SKM-1 (cell line): ENCODE measurements at regions not wholly inside any gene's neighbourhood (a gene's known extent, or its start where the extent isn't known, plus 50 kb on each side); places are given as distances from the start of the nearest gene placed in this dataset.

Experiments used
- DNase-seq: peaks from one replicate; lab custom pipeline; 2025; ENCODE audit not compliant: unreplicated experiment; lab: John Stamatoyannopoulos, UW

DNA sequence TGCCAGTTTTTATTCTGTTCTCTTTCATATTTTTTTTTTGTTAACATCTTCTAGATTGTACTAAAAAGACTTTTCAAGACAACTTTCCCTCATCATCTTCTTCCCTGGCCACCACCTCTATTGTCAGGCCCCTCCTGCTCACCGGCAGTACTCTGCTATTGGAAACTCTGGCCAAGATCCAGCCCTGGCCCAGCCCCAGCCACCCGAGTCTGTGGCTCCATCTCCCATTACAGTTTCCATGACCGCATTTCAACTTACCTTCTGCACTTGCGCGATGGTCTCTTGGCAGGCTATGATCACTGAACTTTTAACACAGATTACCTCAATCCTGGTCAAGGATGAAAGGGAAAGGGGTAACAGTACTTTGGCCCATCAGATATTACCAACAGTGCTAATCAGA is 137.7 kb upstream of the POM121L12 start:
- DNase-seq = no peak

DNA sequence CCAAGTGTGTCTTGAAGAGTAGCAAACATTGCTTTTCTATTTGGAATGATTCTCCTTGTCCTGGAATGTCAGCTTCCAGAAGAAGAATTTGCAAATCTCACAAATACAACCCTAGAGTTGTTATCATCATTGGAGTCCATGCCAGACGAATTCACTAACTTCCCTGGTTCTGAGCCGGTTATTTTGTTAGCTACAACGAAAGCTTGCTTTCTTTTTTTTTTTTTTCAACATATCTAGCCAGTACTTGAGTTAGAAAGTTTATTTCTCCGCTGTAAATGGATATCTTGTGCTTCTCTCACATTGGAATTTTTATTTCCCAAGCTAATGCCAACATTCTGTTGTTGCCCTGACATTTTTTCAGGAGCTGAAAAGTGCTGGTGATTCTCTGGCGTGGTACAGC is 138.1 kb upstream of the POM121L12 start:
- no peak for DNase-seq

DNA sequence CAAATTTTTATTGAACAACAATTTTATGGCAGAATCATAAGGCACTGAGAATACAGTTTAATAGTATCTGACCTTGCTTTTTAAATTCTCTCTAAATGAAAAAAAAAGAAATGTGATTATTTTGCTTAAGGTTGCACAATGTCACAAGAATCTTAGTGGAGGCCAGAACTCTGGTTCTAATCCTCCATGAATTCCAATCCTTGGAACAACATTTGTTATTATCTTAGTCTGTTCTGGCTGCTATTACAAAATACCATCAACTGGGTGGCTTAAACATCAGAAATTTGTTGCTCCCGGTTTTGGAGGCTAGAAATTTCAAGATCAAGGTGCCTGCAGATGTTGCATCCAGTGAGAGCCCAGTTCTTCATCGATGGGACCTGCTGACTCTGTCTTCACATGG is 158.2 kb upstream of the POM121L12 start:
- DNase-seq = no peak

DNA sequence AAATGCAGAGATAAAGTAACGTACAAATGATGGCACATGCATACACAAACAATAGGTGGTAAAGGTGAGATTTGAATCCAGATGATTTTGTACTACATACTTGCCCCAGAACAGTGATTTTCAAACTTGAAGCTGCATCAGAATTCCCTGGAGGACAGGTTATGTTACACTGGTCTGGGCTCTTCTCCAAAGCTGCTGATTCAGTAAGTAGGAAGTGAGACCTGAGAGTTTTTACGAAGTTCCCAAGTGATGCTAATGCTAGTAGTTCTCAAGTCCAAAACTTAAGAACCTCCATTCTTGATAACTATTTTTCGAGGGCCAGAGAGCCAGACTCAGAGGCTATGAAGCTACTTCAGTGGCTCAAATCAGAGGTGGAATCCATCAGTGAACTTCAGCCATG is 159.0 kb upstream of the POM121L12 start:
- DNase-seq = no peak

DNA sequence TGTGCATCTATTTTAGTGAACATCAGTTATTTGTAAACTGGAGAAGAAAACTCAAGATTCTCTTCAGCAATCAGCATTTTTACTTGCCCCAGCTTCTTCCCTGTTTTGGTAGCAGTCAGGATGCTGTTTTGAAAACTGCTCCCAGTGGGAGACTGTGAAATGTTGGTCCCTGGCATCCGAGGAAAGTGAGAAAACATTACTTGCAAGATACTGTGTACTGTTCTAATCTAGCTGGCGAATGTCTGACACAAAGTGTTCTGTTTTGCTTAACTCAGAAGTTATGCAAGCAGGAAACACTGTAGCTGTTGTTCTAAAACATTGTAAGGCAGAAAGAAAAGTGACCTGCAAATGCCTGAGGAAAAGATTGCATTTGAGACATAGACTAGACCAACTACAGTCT is 171.8 kb upstream of the POM121L12 start:
- DNase-seq = no peak

DNA sequence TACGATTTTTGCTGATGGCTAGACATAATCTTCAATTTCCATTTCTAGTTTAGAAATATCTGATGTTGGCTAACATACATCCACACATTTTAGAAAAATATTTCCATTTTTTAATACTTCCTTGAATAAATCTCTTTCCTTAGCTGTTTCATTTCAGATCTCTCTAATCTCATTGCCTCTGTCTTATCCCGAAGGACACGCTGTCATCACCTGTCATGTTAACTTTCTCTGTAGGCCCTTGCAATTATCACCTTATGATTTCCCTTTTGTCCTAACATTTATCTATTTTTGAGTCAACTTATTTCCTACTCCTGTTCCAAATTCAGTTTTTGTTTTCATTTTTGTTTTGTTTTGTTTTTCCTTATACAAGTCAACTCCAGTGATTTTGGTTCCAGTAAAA is 173.1 kb upstream of the POM121L12 start:
- no peak for DNase-seq

DNA sequence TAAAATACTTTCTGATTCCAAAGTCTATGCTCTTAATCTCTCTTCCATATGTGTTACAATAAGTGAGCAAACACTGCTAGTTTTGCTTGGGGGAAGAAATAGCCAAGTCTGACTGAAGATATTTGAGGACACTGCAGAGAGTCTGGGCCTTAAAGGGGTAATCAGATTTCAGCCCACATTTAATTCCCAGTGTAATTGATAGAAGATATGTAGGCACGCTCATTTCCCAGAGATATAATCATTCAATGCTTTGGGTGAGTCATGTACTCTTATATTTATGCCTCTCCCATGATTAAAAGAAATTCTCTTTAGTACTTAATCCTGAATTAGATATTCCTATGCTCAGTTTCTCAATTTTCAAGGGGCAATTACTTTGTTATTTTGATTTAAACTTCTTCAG is 178.1 kb upstream of the POM121L12 start:
- DNase-seq = no peak

DNA sequence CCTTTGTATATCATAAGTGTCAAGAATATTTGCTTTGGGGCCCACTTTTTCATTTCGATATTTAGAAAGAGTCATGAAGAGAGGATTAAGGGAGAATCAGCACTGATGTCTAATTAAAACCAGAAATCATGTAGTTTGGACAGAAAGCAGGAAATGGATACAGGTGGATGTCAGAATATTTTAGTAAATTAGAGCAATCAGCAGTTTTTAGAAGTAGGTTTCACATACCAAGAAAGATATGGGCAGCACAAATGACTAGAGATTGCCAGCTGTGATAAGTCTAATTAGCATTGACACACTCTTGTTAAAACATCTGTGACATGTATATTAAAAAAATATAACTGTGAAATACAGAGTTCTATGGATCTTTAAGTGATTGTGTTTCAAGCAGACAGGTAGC is 180.8 kb upstream of the POM121L12 start:
- DNase-seq = no peak

DNA sequence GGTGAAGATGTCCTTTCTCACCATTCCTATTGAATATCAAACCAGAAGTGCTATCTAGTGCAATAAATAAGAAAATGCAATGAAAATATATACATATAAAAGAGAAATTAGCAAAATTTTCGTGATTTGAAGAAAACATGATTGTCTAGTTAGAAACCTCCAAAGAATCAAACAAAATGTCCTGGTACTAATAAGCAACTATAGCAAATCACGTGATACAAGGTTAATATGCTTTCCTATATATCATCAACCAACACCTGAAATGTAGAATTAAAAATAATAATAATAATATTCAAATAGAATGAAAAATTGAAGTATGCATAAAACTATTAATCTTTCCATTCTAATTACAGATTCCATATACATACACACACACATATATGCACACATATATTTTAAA is 183.9 kb upstream of the POM121L12 start:
- DNase-seq = no peak

DNA sequence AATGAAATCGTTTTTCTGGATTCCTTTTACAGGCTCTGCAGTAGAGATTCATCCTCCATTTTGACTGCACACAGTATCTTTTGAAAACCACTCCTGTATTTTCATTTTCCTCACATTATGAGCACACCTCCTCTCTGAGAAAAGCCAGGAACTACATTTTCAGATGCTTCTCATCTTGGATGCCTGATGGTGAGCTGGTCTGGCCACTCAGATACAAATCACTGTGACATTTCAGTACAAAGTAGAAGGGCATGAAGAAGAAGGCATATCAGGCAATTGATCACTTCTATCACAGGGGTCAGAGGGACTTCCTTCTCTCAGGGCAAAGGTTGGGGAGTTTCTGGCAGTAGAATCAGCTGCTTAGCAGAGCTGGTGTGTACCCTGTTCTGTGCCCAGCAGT is 192.0 kb upstream of the POM121L12 start:
- no peak for DNase-seq

DNA sequence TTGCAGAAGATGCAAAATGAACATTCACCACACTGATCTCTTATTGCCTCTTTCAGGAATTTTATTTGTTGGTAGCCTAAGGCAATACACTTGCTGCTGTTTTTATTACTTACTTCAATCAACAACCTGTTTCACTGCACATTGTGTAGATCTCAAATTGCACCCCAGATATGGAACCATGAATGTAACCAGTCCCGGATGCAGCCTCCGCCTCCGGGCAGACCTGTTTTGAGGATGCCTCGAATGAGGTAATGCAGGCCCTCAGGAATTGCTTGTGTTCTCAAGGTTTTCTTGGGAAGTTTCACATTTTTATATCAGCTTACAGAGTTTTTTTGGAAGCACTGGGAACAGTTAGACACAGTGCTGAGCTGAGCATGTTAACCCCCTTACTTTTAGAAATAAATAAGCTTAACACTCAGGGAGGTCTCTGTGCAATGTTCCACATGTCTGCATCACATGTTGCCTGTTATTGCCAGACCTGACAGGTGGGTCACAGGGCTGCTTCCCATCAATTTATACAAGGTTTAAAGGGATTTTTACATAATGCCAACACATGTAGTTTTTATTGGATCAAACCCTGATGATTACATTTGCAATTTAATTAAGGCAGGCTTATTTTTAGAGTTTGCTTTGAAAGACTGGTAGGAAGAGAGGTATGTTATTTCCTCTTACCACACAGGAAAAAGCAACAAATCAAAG is 193.1 kb upstream of the POM121L12 start:
- no peak for DNase-seq

DNA sequence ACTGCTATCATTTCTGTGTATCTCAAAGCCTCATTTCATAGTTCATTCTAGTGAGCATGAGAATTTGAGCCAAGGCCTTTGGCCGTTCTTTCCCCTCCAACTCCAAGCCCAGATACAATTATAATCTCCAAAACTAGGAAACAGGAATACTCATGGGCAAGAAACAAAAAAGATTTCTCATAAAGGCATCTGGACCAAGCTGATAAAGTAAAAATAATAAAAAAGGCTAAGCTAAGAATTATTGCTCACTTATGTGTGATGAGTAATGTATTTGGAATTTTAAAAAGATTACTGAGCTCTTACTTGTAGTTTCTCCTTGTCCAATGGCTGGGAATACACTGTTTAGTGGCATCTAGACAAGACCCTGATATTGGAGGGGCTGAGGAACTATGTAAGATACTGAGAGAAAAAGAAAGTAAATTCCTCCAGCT is 196.4 kb upstream of the POM121L12 start:
- DNase-seq = no peak

DNA sequence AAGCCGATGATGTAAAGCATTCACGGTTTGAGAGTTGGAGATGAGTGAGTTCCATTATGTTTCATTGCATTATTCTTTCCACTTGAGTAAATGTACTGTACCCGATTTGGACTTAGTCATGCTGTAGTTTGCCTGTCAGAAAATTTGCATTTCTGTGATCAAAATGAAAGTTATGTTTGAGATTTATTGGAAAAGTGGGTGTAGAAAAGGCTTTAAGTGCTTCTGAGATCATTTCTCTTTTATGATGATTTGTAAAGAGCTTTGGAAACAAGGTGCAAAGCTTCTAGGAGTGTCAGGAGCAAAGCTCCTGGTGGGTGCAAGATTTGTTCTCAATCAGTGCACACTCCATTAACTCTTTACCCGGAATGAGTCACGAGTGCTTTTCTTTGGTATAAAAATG is 204.1 kb upstream of the POM121L12 start:
- no peak for DNase-seq

DNA sequence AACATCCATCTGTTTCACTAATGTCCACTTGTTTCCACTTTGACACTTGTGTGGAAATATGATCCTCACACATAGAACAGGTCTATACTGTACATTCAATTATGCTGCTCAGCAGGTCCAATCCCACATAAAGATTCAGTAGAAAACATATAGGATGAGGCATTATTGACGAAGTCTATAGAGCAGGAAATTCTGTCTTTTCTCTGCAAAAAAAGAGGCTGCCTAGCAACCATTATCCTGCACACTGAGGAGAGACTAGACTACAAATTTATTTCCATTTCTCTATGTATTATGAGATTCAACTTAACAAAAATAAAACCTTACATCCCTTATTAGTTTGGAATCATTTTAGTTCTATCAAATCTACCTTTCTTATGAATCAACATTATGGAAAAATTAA is 204.6 kb upstream of the POM121L12 start:
- no peak for DNase-seq

DNA sequence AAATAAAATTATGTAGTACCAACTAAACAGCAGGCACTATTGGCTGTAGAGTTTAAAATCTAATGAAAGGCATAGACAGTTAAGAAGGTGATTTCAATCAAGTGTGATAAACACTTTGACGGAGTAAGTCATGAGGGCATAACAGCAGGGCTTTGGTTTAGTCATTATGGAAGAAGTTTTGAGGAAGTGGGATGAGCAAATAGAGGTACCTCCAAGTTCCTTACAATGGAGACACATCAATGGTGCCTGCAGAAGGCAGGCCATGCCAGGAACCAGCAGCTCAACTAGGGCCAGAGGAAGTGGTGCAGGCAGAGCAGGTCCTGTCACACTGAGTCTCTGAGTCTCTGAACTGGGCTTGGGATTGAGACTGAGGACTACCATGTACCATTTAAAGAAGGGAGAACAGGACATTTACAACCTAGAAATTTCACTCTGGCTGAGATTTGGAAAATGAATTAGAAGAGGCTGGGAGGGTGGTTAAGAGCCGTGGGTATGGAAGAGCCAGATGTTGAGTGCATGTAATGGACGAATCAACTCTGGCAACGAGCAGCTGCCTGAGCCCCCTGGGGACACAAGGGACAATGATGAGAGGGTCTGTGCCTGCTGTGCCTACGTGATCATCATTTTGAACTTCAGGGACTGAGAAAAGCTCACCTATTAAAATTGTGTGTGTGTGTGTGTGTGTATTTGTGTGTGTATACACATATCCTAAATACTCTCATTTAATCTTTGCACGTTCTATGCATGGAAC is 208.7 kb upstream of the POM121L12 start:
- DNase-seq = peak; percentile 57

DNA sequence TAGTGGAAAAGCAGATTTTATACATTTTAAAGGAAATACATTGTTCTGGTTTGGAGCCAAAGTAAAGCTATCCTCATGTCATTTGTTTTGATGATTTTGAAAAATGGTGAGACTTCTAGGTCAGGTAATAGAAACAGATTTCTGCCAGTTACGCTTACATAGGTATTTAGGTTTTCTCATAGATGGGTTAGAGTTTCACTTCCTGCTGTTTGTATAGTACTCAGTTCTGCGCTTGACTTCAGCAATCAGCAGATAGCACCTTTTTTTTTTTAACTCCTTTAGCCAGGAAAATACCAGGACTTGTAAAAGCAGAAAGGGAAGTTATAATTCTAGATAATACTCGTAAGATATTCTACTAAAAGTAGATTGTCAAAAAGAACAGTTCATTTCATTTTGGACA is 209.8 kb upstream of the POM121L12 start:
- DNase-seq = no peak

DNA sequence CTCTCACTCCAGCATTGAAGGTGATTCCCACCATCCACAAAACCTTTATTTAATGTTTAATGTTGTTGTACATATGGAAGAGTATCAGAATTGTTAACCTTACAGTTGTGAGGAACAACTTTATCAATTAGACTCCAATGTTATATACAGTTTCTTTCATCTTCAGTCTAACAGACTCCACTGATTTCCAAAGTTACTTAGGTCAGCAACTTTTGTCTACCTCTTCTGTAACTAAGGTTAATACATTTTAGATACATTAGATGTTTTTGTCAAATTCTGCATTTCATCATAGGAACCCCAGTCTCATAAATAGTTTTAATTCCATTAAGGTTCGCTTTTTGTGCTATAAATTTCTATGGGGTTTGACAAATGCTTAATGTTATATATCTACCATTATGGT is 223.9 kb upstream of the POM121L12 start:
- DNase-seq = no peak

DNA sequence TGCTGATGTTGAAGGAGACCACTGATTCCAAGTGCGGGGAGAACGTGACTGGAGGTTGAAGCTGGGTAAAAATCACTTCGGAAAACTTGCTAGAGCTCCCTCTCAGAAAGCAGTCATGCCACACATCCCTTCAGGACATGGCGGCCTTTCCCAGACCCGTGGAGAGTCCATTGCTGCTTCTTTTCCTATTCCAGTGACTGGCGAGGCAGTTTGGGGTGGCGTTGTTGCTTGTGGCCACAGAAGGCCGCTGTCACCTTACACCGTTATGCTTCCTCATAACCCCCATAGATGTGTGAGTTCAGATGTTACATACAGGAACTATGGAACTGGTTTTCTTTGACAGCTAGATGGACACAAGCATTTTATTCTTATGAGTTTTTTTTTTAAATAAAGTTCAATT is 235.6 kb upstream of the POM121L12 start:
- no peak for DNase-seq

DNA sequence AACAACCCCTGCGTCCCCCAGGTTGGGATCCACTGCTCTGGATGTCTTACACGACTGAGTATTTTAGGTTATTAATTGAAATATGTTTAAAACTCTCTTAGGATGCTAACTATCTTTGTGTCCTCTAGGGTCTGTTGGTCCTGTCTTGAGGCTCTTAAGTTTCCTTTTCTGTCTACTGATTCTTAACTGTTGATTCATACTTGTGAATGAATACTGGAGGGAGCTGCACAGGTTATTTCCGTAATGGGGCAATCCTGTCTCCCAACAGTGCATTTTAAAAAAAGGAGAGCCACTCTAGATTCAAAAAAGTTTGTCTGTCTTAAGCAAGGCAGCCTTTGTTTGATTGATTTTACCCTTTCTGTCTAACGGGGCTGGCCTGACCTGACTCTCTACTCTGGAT is 237.6 kb upstream of the POM121L12 start:
- no peak for DNase-seq

DNA sequence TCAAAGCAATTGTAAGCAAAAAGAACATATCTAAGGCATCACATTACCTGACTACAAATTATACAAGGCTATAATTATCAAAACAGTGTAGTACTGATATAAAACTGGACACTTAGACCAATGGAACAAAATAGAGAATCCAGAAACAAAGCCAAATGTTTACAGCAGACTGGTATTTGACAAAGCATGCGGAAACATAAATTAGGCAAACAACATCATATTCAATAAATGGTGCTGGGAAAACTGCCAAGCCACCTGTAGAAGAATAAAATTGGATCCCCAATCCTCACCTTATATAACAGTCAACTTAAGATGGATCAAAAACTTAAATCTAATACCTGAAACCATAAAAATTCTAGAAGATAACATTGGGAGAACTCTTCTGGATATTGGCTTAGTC is 240.8 kb upstream of the POM121L12 start:
- no peak for DNase-seq

DNA sequence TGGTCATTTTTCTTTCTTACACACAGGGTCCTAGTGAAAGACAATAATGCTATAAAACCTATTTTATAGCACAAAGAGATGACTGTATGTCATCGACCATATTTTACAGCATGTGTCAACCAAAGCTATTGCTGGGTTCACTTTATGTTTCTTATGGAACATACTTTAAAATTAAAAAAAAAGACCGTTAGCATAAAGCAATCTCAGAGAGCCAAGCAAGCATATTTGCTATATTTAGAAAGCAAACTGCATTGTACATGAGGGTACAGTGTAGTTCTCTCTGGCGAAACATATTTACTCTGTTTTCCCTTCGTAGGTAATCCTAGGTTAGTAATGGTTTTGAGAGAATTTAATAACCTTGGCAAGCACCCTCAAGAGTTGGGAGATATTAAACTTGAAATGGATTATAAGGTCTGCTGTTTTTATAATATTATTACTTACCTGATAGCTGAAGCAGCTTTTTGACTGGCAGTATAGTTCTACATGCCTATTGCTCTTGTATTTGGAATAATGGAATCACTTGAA is 244.2 kb upstream of the POM121L12 start:
- DNase-seq = no peak

DNA sequence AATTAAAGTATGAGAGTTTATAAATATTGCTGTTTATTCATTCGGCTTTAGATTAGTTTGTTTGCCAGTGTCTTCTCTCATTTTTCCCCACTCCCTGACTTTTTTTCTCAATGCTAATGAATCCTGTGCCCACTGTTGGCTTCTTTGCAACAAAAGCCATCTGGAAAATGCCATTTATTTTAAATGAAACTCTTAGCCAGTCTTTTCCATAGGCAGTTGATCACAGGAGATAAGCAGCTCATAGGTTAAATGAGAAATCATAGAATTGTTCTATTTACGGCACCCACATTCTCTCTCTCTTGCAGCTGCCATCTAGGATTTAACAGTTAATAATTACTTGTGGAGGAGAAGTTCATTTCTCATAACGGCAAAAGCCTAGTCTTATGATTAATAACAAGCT is 249.3 kb upstream of the POM121L12 start:
- no peak for DNase-seq

DNA sequence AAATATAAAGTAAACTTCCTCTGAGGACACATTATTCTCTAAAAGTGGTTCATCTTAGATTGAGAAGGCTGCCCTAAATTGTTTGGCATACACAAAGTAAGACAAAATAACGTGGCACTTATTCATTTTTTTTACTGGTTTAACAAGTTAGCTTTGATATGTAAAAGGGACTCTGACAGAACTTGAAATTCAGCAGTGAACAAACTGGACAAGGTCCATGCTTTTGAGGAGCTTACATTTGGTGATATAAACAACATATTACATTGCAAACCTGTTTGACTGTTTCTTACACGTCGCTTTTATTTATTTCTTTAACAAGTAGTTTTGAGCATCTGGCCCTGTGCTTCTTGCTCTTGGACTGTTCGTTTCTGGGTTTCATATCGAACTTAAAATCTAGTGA is 253.1 kb upstream of the POM121L12 start:
- DNase-seq = no peak
